SKM-1 treated with dmso at 0.1 percent for 144 hours (cell line): ENCODE measurements at regions not wholly inside any gene's neighbourhood (a gene's known extent, or its start where the extent isn't known, plus 50 kb on each side); places are given as distances from the start of the nearest gene placed in this dataset.

Experiments used
- DNase-seq: peaks from one replicate; lab custom pipeline; 2025; ENCODE audit not compliant: unreplicated experiment; lab: John Stamatoyannopoulos, UW

- DNase-seq = no peak
Measured at GRCh38 chr5:117463881-117464570, 889.4 kb upstream of the SEMA6A start.

GRCh38 chr5:117461966-117462365 lies 887.3 kb upstream of the SEMA6A start:
- DNase-seq = no peak

GRCh38 chr5:117461403-117461802 lies 886.8 kb upstream of the SEMA6A start:
- no peak for DNase-seq

GRCh38 chr5:117457656-117458055 lies 883.0 kb upstream of the SEMA6A start:
- DNase-seq = no peak

- no peak for DNase-seq
Measured at GRCh38 chr5:117456866-117457470, 882.3 kb upstream of the SEMA6A start.

- DNase-seq = no peak
Measured at GRCh38 chr5:117455236-117456233, 880.9 kb upstream of the SEMA6A start.

- DNase-seq = peak; percentile 57
Measured at GRCh38 chr5:117454716-117455212, 880.1 kb upstream of the SEMA6A start.

- no peak for DNase-seq
Measured at GRCh38 chr5:117436846-117437245, 862.2 kb upstream of the SEMA6A start.

GRCh38 chr5:117435203-117435602 lies 860.6 kb upstream of the SEMA6A start:
- no peak for DNase-seq

- DNase-seq = no peak
Measured at GRCh38 chr5:117434254-117434653, 859.6 kb upstream of the SEMA6A start.

GRCh38 chr5:117433818-117434217 lies 859.2 kb upstream of the SEMA6A start:
- no peak for DNase-seq

GRCh38 chr5:117431091-117431490 lies 856.5 kb upstream of the SEMA6A start:
- no peak for DNase-seq

GRCh38 chr5:117425163-117425562 lies 850.5 kb upstream of the SEMA6A start:
- DNase-seq = no peak

GRCh38 chr5:117424559-117424958 lies 849.9 kb upstream of the SEMA6A start:
- no peak for DNase-seq

- no peak for DNase-seq
Measured at GRCh38 chr5:117417501-117417900, 842.9 kb upstream of the SEMA6A start.

GRCh38 chr5:117414926-117415325 lies 840.3 kb upstream of the SEMA6A start:
- DNase-seq = no peak

GRCh38 chr5:117411701-117412100 lies 837.1 kb upstream of the SEMA6A start:
- no peak for DNase-seq

GRCh38 chr5:117405197-117405596 lies 830.6 kb upstream of the SEMA6A start:
- DNase-seq = no peak

- DNase-seq = no peak
Measured at GRCh38 chr5:117394506-117395157, 820.0 kb upstream of the SEMA6A start.

GRCh38 chr5:117393125-117393524 lies 818.5 kb upstream of the SEMA6A start:
- DNase-seq = no peak

- no peak for DNase-seq
Measured at GRCh38 chr5:117380316-117380715, 805.7 kb upstream of the SEMA6A start.
